GM18868 (cell line): ENCODE measurements at regions not wholly inside any gene's neighbourhood (a gene's known extent, or its start where the extent isn't known, plus 50 kb on each side); places are given as distances from the start of the nearest gene placed in this dataset.
"Not testable (repeated sequence)": the region's sequence is repeated elsewhere in the genome, so short reads cannot be mapped to it uniquely, and the experiment has no call there.

Source experiments
- ATAC-seq: cut with Tn5 transposase; IDR thresholded peaks from one replicate; pipeline ENCODE4 v1.9.1; 2021; ENCODE audit warnings: mild to moderate bottlenecking, moderate library complexity; ENCODE audit not compliant: unreplicated experiment

GRCh38 chr15:79602731-79603130 is 170.6 kb downstream of the MINAR1 start:
- ATAC-seq = no peak

GRCh38 chr15:79606831-79607355 is 174.8 kb downstream of the MINAR1 start:
- ATAC-seq = no peak

DNA sequence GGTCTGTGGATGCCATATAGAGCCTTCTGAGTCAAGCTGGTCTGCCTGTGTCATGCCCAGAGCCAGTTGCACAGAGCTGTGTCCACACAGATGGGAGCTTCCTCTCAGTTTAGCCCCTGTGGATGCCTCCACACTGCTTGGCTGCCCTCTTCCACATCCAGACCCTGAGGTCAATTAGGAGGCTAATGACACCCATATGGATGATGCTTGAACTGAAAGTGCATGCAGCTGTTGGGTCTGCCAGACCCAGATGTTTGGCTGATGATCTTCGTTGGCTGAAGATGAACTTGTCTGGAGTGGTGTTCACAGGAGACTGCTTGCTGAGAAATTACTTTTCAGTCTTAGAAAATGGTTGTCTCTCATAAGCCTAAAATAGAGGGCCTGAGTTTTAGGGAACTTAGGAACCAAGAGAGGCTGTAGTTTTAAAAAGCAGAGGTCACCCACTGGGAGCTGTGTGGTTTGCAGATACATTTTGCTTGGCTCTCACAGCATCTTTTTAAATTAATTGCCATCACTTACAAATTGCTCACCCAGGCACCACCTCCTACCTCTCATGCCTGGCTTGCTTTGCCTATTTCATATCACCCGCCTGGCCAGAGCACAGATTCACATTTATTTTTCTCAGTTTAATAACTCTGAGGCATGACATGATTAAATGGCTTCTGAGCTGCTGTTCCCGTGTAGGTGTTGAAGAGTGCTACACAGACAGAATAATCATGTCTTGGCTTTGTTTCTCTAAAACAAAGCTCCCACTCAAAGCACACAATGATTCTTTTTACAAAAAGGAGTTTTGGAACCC is 176.1 kb downstream of the MINAR1 start:
- ATAC-seq = no peak

DNA sequence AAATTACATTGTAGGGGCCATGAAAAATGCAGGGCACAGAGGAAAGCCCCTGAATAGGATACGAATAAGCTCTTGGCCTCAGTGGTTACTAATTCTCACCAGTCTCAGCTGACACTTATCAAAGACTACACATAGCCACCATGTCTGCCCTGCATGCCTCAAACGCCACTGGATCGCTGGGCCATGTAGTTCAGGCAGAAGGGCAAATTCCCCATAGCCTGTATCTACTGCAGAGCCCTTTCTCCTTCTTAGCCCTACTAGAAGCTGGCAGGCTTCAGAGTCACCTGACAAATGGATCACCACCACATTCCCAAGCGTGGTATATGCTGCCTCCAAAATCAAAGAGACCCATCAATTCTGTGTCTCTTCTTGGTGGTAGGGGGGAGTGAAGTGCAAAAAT is 177.4 kb downstream of the MINAR1 start:
- no peak for ATAC-seq

DNA sequence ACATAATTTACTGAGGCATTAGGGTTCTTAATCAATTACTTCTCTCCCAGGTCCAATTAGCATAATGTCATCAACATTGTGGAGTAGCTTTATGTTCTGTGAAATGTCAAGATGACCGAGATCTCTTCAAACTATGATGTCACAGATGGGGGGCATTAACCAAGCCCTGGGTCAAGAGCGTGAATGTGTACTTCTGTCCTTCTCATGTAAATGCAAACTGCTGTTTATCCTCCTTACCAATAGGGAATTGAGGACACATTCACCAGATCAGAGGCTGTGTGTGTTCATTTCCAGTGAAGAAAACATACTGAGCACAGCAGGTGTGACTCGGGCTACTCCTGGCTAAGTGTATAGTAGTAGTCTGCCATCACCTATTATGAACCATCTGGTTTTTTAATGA is 177.9 kb downstream of the MINAR1 start:
- no peak for ATAC-seq

- ATAC-seq = no peak
Measured at GRCh38 chr15:79615754-79616153, 183.6 kb downstream of the MINAR1 start.

GRCh38 chr15:79617071-79617470 is 184.9 kb downstream of the MINAR1 start:
- ATAC-seq = no peak

- no peak for ATAC-seq
Measured at GRCh38 chr15:79620112-79620857, 188.1 kb downstream of the MINAR1 start.

DNA sequence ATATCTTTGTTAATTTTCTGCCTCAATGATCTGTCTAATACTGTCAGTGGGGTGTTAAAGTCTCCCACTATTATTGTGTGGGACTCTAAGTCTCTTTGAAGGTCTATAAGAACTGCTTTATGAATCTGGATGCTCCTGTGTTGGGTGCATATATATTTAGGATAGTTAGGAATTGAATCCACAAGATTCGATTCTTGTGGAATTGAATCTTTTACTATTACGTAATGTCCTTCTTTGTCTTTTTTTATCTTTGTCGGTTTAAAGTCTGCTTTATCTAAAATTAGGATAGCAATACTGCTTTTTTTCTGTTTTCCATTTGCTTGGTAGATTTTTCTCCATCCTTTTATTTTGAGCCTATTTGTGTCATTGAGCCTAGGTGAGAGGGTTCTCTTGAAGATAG is 189.7 kb downstream of the MINAR1 start:
- ATAC-seq = not testable (repeated sequence)

DNA sequence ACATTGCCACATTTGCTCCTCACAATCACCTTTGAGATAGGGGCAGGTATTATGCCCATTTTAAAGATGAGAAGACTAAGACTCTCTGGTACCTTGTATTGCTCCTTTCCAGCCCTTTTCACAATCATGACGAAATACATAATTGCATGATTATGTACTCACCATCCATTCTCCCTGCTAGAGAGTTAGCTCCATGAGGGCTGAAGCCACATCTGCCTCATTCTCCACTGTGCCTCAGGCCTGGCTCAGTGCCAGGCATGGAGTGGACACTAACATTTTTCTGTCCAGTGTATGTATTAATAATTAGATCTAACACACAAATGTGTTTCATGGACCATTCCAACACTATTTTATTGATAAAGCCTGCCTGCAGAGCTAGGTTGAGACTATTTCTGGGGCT is 191.4 kb downstream of the MINAR1 start:
- ATAC-seq = no peak

GRCh38 chr15:79629687-79630086 is 197.6 kb downstream of the MINAR1 start:
- no peak for ATAC-seq

GRCh38 chr15:79632457-79632856 is 200.3 kb downstream of the MINAR1 start:
- ATAC-seq = no peak

DNA sequence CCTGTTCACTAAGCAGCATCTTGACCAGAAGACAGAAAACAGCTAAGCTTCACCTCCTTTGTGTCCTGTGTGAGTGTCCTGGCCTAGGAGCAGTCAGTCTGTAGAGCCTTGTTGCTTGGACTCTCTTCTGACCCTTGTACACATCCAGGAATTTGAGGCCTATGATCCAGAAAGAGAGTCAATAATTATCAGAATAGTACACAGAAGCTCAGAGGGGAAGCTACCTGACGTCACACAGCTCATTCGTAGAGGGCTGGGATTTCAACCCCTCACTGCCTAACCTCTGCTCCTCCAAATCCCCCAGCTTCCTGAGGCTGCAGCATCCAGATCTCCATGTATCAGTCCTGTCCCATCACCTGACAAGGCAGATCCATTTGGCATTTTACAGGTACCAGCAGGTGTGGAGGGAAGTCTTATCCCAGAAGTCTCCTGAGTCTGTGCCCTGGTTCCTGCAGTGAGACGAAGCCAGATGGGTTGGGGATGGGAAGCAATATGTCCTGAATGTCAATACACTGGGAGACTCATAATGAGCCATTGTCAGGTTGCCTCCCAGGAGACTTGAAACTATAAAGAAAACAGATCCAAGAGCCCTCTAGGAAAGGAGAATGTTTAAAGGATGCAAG is 203.1 kb downstream of the MINAR1 start:
- no peak for ATAC-seq

DNA sequence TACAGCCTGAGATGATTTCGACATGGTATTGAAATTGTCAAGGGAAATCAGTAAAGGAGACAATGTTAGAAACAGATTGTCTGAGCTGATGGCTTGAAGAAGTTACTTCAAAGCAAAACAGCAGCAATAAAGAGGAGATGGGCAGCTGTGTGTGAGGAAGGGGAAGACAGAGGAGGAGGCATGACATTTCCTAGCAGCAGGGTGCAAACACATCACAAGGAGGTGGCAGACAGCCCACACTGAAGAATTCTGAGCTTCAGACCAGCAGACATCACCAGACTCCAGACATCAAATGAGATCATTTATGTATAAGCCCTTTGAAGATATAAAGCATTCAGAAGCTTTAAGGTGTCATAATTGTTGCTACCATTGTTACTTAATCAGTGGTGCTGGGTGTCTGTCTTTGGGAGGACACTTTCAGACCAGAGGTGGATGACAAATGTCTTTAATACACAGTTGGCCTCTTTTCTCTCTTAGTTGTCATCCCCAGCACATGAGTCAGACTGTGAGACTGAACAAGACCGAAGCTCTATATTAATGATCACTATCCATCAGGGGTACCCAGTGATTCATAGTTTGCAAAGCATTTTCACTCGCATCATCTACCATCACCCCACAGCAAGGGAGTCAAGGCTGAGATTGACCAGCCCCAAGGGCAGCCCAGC is 203.9 kb downstream of the MINAR1 start:
- ATAC-seq = no peak

- ATAC-seq = no peak
Measured at GRCh38 chr15:79640206-79640605, 208.1 kb downstream of the MINAR1 start.

GRCh38 chr15:79641841-79642240 is 209.7 kb downstream of the MINAR1 start:
- ATAC-seq = no peak

- no peak for ATAC-seq
Measured at GRCh38 chr15:79643393-79643792, 211.3 kb downstream of the MINAR1 start.

GRCh38 chr15:79644091-79644490 is 212.0 kb downstream of the MINAR1 start:
- ATAC-seq = no peak

- ATAC-seq = not testable (repeated sequence)
Measured at GRCh38 chr15:79652972-79653371, 220.8 kb downstream of the MINAR1 start.

GRCh38 chr15:79653533-79653932 is 221.4 kb downstream of the MINAR1 start:
- ATAC-seq = no peak
